ENCODE measurements at regions not wholly inside any gene's neighbourhood (a gene's known extent, or its start where the extent isn't known, plus 50 kb on each side); places are given as distances from the start of the nearest gene placed in this dataset.
"Not testable (repeated sequence)": the region's sequence is repeated elsewhere in the genome, so short reads cannot be mapped to it uniquely, and the experiment has no call there.

GRCh38 chr10:77740396-77740795, 102.8 kb upstream of the KCNMA1 start:
- not testable (repeated sequence) for H3K27ac Mint-ChIP-seq, H3K36me3 Mint-ChIP-seq, DNase-seq, H3K27me3 Mint-ChIP-seq, H3K4me3 Mint-ChIP-seq, H3K4me1 Mint-ChIP-seq
- CTCF ChIA-PET: interaction anchor here (0.5 kb wide), 1 partner anchor 8 kb away, joined by 3 read pairs; no protein-coding TSS in a partner anchor
- H3K9me3 Mint-ChIP-seq: peaks cover 20% of the 10 kb centered on the region

- CTCF ChIA-PET: interaction anchor here (1.0 kb wide), 1 partner anchor 27 kb away, joined by 3 read pairs; no protein-coding TSS in a partner anchor
These were observed 101.0 kb upstream of the KCNMA1 start for GRCh38 chr10:77738496-77739158.

GRCh38 chr10:77737608-77738007, 100.0 kb upstream of the KCNMA1 start:
- peaks cover 20% of the 10 kb centered on the region for H3K9me3 Mint-ChIP-seq
- no peak overlapping the region for H3K4me3 Mint-ChIP-seq
- DNase-seq: no peak
- peaks cover 7% of the 10 kb centered on the region for H3K27me3 Mint-ChIP-seq
- CTCF ChIA-PET: no interaction called here
- no peaks in the 10 kb centered on the region for H3K36me3 Mint-ChIP-seq
- no peak overlapping the region for H3K27ac Mint-ChIP-seq
- H3K4me1 Mint-ChIP-seq: no peaks in the 10 kb centered on the region

More at GRCh38 chr10:77738496-77739158, 101.0 kb upstream of the KCNMA1 start:
- no peaks in the 10 kb centered on the region for H3K36me3 Mint-ChIP-seq
- no peaks in the 10 kb centered on the region for H3K4me1 Mint-ChIP-seq
- DNase-seq: no peak
- peaks cover 7% of the 10 kb centered on the region for H3K27me3 Mint-ChIP-seq
- peaks cover 20% of the 10 kb centered on the region for H3K9me3 Mint-ChIP-seq
- H3K27ac Mint-ChIP-seq: no peak overlapping the region
- no peak overlapping the region for H3K4me3 Mint-ChIP-seq

GRCh38 chr10:77735136-77735535, 97.5 kb upstream of the KCNMA1 start:
- DNase-seq, H3K36me3 Mint-ChIP-seq, H3K4me3 Mint-ChIP-seq, CTCF ChIA-PET, H3K27ac Mint-ChIP-seq, H3K4me1 Mint-ChIP-seq, H3K27me3 Mint-ChIP-seq: not testable (repeated sequence)
- H3K9me3 Mint-ChIP-seq: peaks cover 14% of the 10 kb centered on the region

- Mint-ChIP-seq H3K4me1 (no peaks in the 10 kb centered on the region), H3K27me3 (peaks cover 8% of the 10 kb centered on the region), H3K27ac (no peak overlapping the region), H3K36me3 (no peaks in the 10 kb centered on the region), H3K4me3 (no peak overlapping the region), H3K9me3 (peaks cover 6% of the 10 kb centered on the region)
- CTCF ChIA-PET: no interaction called here
- no peak for DNase-seq
These were observed 94.8 kb upstream of the KCNMA1 start for GRCh38 chr10:77732213-77733003.

GRCh38 chr10:77727481-77727880, 89.9 kb upstream of the KCNMA1 start:
- Mint-ChIP-seq H3K27ac (no peak overlapping the region), H3K4me3 (no peak overlapping the region), H3K9me3 (no peaks in the 10 kb centered on the region), H3K4me1 (no peaks in the 10 kb centered on the region), H3K27me3 (peaks cover 4% of the 10 kb centered on the region), H3K36me3 (no peaks in the 10 kb centered on the region)
- CTCF ChIA-PET: no interaction called here
- DNase-seq: no peak

GRCh38 chr10:77726732-77727131, 89.1 kb upstream of the KCNMA1 start:
- no peaks in the 10 kb centered on the region for H3K36me3 Mint-ChIP-seq
- H3K9me3 Mint-ChIP-seq: no peaks in the 10 kb centered on the region
- no peak overlapping the region for H3K27ac Mint-ChIP-seq
- no peak for DNase-seq
- H3K4me1 Mint-ChIP-seq: no peaks in the 10 kb centered on the region
- CTCF ChIA-PET: no interaction called here
- H3K4me3 Mint-ChIP-seq: no peak overlapping the region
- H3K27me3 Mint-ChIP-seq: peaks cover 4% of the 10 kb centered on the region

GRCh38 chr10:77726301-77726700, 88.7 kb upstream of the KCNMA1 start:
- Mint-ChIP-seq H3K4me1 (no peaks in the 10 kb centered on the region), H3K27me3 (peaks cover 4% of the 10 kb centered on the region), H3K27ac (no peak overlapping the region), H3K9me3 (no peaks in the 10 kb centered on the region), H3K4me3 (no peak overlapping the region), H3K36me3 (no peaks in the 10 kb centered on the region)
- DNase-seq: no peak
- CTCF ChIA-PET: no interaction called here

- Mint-ChIP-seq H3K4me3 (no peak overlapping the region), H3K4me1 (no peaks in the 10 kb centered on the region), H3K36me3 (no peaks in the 10 kb centered on the region), H3K9me3 (no peaks in the 10 kb centered on the region), H3K27me3 (peaks cover 4% of the 10 kb centered on the region), H3K27ac (no peak overlapping the region)
- DNase-seq: no peak
- CTCF ChIA-PET: interaction anchor here (0.5 to 2.0 kb wide), 3 partner anchors 11 to 84 kb away, joined by 5 to 6 read pairs (median 5); no protein-coding TSS in a partner anchor
These were observed 87.2 kb upstream of the KCNMA1 start for GRCh38 chr10:77724820-77725219.

- CTCF ChIA-PET: interaction anchor here (1.2 to 2.0 kb wide), 2 partner anchors 10 to 12 kb away, joined by 5 to 6 read pairs; no protein-coding TSS in a partner anchor
- H3K27me3 Mint-ChIP-seq: peaks cover 8% of the 10 kb centered on the region
- H3K4me1 Mint-ChIP-seq: no peaks in the 10 kb centered on the region
- H3K9me3 Mint-ChIP-seq: no peaks in the 10 kb centered on the region
- H3K36me3 Mint-ChIP-seq: no peaks in the 10 kb centered on the region
- no peak overlapping the region for H3K4me3 Mint-ChIP-seq
- no peak for DNase-seq
- H3K27ac Mint-ChIP-seq: no peak overlapping the region
These were observed 85.8 kb upstream of the KCNMA1 start for GRCh38 chr10:77723376-77723775.

- not testable (repeated sequence) for H3K27me3 Mint-ChIP-seq, H3K4me1 Mint-ChIP-seq, DNase-seq, H3K9me3 Mint-ChIP-seq, H3K27ac Mint-ChIP-seq, H3K36me3 Mint-ChIP-seq, H3K4me3 Mint-ChIP-seq
- CTCF ChIA-PET: interaction anchor here (2.0 kb wide), 1 partner anchor 9 kb away, joined by 5 read pairs; no protein-coding TSS in a partner anchor
These were observed 85.3 kb upstream of the KCNMA1 start for GRCh38 chr10:77722956-77723355.

GRCh38 chr10:77721815-77722214, 84.2 kb upstream of the KCNMA1 start:
- no peaks in the 10 kb centered on the region for H3K36me3 Mint-ChIP-seq
- no peak for DNase-seq
- H3K27me3 Mint-ChIP-seq: peaks cover 8% of the 10 kb centered on the region
- H3K4me3 Mint-ChIP-seq: no peak overlapping the region
- no peak overlapping the region for H3K27ac Mint-ChIP-seq
- H3K9me3 Mint-ChIP-seq: no peaks in the 10 kb centered on the region
- no peaks in the 10 kb centered on the region for H3K4me1 Mint-ChIP-seq
- CTCF ChIA-PET: interaction anchor here (2.6 kb wide), 1 partner anchor 10 kb away, joined by 11 read pairs; no protein-coding TSS in a partner anchor

GRCh38 chr10:77718957-77719356, 81.3 kb upstream of the KCNMA1 start:
- Mint-ChIP-seq H3K9me3 (no peaks in the 10 kb centered on the region), H3K36me3 (no peaks in the 10 kb centered on the region), H3K4me3 (no peak overlapping the region), H3K27me3 (peaks cover 18% of the 10 kb centered on the region), H3K27ac (no peak overlapping the region), H3K4me1 (no peaks in the 10 kb centered on the region)
- CTCF ChIA-PET: interaction anchor here (1.0 to 10.0 kb wide), 3 partner anchors 25 to 120 kb away, joined by 3 to 101 read pairs (median 6); no protein-coding TSS in a partner anchor
- no peak for DNase-seq

- CTCF ChIA-PET: interaction anchor here (1.6 to 10.0 kb wide), 2 partner anchors 11 to 120 kb away, joined by 3 to 101 read pairs; no protein-coding TSS in a partner anchor
- peaks cover 24% of the 10 kb centered on the region for H3K27me3 Mint-ChIP-seq
- not testable (repeated sequence) for H3K9me3 Mint-ChIP-seq, H3K27ac Mint-ChIP-seq, H3K4me3 Mint-ChIP-seq, DNase-seq, H3K4me1 Mint-ChIP-seq, H3K36me3 Mint-ChIP-seq
These were observed 80.7 kb upstream of the KCNMA1 start for GRCh38 chr10:77718312-77718711.
